Mucosa of descending colon (tissue), 3 donors: ENCODE measurements at regions not wholly inside any gene's neighbourhood (a gene's known extent, or its start where the extent isn't known, plus 50 kb on each side); places are given as distances from the start of the nearest gene placed in this dataset.

ENCODE experiments used
- ATAC-seq: fragments of 200-7000 bp; cut with Tn5 transposase; one replicate; pipeline ENCODE4 v1.9.1; 2020; ENCODE audit warnings: mild to moderate bottlenecking, moderate library complexity
- DNase-seq, 3 donors: peaks; one replicate each; pipeline ENCODE4 v3.0.0-alpha.2; 2020
- H3K36me3 ChIP-seq: fragments of 200-600 bp; one replicate; pipeline ENCODE4 v1.8.0; 2021; ENCODE audit warnings: low read depth, mild to moderate bottlenecking
- H3K4me1 ChIP-seq: fragments of 200-600 bp; one replicate; pipeline ENCODE4 v1.8.0; 2021; ENCODE audit warnings: low read depth, mild to moderate bottlenecking
- H3K4me3 ChIP-seq: fragments of 200-600 bp; one replicate; pipeline ENCODE4 v1.8.0; 2021; ENCODE audit warnings: mild to moderate bottlenecking
- H3K9me3 ChIP-seq: fragments of 200-600 bp; one replicate; pipeline ENCODE4 v1.8.0; 2021; ENCODE audit warnings: mild to moderate bottlenecking
- CTCF ChIP-seq: fragments of 200-600 bp; IDR thresholded peaks from one replicate; pipeline ENCODE4 v1.8.0; 2022; ENCODE audit warnings: antibody characterized with exemption, mild to moderate bottlenecking
- intact Hi-C, 2 donors: fragments of 100-400 bp; cut with DNase I in 1 of 2; cut with micrococcal nuclease in 1 of 2; formaldehyde crosslinking; loops; one replicate each; pipeline versions ENCODE4 v1.11.0 to v1.11.1; 2022; cut with DNase I, micrococcal nuclease
- donor health status: DM: no; HTN: no; CAD: no; lungs with moderate emphysema.
- donor health status: DM: no; HTN: no; CAD: no.
- donor health status: DM: no; HTN: yes; CAD: no.

DNA sequence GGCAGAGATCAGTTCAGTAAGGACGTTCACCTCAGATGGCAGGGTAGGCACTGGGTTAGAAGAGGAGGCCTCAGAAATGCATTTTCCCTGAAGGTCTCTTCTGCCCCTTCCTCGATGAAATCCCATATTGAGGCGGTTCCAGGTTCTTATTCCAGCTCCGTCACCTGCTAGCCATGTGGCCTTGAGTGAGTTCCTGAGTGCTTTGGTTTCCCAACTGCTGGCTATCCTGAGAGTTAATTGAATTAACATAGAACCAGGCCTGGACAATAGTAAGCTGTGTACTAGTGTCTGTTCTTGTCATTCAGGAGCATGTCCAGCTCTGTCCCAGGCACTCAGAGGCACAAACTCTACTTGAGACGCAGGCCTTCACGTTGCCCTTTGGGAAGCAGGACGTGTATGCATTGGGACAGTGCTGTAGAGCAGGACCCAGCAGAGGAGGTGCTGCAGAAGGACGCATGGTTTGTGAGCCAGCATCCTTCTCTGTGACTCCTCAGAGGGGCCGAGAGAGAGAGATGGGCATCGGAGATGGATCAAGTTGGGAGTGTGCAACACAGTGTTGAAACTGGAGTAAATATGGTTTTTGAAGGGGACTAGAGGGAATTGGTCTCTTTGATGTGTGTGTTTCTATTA, 114.2 kb downstream of the ASB7 start:
- intact Hi-C loops: no loop called here
- TF ChIP-seq CTCF: no peak
- DNase-seq (no peak), ATAC-seq (no peak)
- H3K9me3 ChIP-seq: no peaks in the 10 kb centered on the region
- no peaks in the 10 kb centered on the region for H3K36me3 ChIP-seq
- H3K4me3 ChIP-seq: no peak overlapping the region
- H3K4me1 ChIP-seq: no peaks in the 10 kb centered on the region

- H3K9me3 ChIP-seq: no peaks in the 10 kb centered on the region
- no peaks in the 10 kb centered on the region for H3K36me3 ChIP-seq
- ATAC-seq (no peak), DNase-seq (no peak)
- intact Hi-C loops: no loop called here
- peaks cover 3% of the 10 kb centered on the region for H3K4me1 ChIP-seq
- TF ChIP-seq CTCF: no peak
- no peak overlapping the region for H3K4me3 ChIP-seq
Observed at GRCh38 chr15:100717596-100717995, 115.2 kb downstream of the ASB7 start.

GRCh38 chr15:100718075-100718980, 115.9 kb downstream of the ASB7 start:
- TF ChIP-seq CTCF: no peak
- Histone ChIP-seq H3K9me3 (no peaks in the 10 kb centered on the region), H3K36me3 (no peaks in the 10 kb centered on the region), H3K4me3 (no peak overlapping the region), H3K4me1 (peaks cover 3% of the 10 kb centered on the region)
- DNase-seq: no peak
- no peak for ATAC-seq
- intact Hi-C loops: no loop called here

GRCh38 chr15:100720406-100720967, 118.1 kb downstream of the ASB7 start:
- ATAC-seq: no peak
- H3K36me3 ChIP-seq: no peaks in the 10 kb centered on the region

More at GRCh38 chr15:100720406-100720967, 118.1 kb downstream of the ASB7 start:
- H3K9me3 ChIP-seq: no peaks in the 10 kb centered on the region
- no peak for DNase-seq
- peaks cover 3% of the 10 kb centered on the region for H3K4me1 ChIP-seq
- no peak for TF ChIP-seq CTCF
- no peak overlapping the region for H3K4me3 ChIP-seq
- intact Hi-C loops: no loop called here
